GM19351 (cell line): ENCODE measurements at regions not wholly inside any gene's neighbourhood (a gene's known extent, or its start where the extent isn't known, plus 50 kb on each side); places are given as distances from the start of the nearest gene placed in this dataset.
A peak's percentile ranks its signal among the peaks of the same experiment; 100 is the strongest.

Source experiments
- ATAC-seq: cut with Tn5 transposase; IDR thresholded peaks from one replicate; pipeline ENCODE4 v1.9.1; 2021; ENCODE audit warnings: mild to moderate bottlenecking, moderate library complexity; ENCODE audit not compliant: unreplicated experiment

GRCh38 chr12:24759155-24759554 lies 189.7 kb downstream of the BCAT1 start:
- ATAC-seq: no peak

GRCh38 chr12:24756479-24757024 lies 192.3 kb downstream of the BCAT1 start:
- no peak for ATAC-seq

DNA sequence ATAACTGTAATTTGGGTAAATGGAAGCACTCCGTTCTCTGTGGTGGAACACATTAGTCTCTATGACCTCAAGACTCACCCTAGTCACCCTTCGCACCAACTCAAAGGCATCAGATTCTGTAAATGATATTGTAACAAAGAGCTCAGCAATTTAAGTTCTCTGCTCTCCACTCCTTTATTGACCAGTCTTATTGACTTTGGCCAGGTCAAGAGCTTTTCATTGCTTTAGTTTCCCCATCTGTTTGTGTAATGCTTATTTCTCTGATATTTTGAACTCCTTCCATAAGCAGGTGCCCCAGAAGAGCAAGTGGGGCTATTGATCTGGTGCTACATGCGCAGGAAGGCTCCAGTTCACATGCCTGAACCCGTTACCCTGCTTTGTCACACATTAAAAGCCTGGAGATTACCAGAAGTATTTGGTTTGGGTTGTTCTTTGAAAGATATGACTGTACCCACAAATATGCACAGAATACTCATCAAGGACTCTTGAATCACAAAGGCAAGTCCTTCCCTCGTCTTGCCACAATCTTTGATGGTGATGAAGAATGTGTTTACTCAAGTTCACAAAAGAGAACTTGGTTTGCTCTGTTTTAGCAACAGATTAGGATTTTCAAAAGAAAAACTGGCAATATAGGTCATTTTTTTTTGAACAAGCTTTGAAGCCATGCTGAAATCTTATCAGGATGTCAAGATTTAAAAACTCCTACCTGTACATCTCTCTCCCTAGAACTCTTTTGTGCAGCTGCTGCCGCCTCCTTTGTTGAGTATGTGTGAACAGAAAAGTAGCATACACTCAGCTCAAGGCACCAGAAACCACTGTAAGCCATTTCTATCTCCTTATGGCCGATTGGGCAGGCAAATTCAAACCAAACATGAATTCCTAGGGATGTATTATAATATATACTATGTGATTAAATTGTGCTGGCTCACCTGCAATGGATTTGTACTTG lies 193.9 kb downstream of the BCAT1 start:
- no peak for ATAC-seq

DNA sequence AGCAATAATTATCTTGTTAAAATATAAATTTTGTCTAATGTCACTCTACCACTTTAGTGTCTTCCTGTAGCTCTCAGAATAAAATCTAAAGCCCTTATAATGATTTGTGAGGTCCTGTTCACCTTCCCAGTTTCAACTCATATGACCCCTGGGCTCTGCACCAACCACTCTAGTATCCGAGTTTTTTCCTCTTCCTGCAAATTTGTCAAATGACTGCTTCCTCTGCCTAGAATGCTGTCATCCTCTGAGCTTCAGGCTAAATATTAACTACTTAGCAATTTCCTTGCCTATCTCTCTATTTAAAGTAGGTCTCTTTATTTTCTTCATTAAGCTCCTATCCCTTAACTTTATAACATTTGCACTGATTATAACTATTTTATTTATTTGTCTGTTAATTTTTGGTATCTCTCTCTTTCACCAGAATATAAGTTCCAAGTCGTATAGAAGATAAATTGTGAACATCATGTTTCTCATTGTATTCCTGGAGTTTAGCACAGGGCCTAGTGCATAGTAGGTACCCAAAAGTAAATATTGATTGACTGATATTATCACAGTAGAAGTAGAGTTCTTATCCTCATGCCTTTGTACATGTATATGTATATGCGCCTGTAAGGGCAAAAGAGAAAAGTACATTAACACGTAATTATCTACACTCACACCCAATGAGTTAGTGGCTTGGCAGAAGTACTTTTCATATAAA lies 196.0 kb downstream of the BCAT1 start:
- no peak for ATAC-seq

DNA sequence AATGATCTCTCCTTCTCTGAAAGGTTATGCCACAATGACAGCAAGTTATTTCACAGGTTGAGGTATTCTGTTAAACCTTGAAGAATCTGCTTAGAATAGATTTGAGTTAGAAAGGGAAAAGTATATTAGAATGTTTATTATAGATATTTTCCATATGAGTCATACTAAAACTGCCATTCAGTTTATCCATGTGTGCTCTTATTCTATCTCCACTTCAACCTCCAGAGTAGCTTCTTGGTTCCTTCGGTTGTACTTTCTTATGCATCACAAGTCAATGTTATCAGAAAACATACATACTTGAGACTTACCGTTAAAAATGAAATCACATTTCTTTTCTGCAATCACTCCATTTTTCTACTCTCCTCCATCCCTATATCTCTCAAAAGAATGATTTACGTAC lies 197.7 kb downstream of the BCAT1 start:
- ATAC-seq: no peak

DNA sequence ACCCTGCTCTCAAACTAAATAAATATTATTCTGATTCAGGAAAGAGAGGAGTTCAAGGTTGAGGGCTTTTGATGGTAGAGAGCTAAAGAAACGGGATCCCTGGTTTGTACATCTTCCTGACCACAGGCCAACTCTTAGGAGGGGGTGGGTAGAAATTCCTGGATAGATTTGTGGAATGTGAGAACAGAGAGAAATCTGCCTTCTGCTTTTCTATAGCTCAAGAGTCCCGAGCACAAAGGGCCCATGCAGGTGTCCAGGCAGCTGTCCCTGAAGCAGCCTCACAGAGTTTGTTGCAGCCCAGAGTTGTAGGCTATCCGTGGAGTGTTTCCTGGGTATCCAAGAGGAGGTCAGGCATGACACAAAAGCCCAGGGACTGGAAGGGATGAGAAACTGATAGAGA lies 198.6 kb downstream of the BCAT1 start:
- no peak for ATAC-seq

DNA sequence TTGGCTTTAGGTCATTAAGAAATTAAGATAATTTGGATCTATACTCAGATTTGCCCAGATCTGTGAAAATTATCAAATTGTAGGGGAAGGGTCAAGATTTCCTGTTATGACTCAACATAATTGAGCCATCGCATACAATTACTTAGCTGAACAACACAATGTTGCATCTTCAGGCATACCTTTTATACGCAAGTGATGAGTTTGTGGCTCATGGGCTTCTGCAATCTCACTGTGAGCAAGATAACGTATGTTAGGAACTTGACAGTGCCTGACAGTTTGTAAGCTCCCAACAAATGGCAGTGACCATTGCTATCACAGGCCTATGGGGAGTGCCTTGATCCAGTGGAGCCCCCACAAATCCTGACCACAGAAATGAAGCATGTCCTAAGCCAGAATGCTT lies 199.7 kb downstream of the BCAT1 start:
- ATAC-seq: no peak

GRCh38 chr12:24748326-24748725 lies 200.6 kb downstream of the BCAT1 start:
- ATAC-seq: no peak

DNA sequence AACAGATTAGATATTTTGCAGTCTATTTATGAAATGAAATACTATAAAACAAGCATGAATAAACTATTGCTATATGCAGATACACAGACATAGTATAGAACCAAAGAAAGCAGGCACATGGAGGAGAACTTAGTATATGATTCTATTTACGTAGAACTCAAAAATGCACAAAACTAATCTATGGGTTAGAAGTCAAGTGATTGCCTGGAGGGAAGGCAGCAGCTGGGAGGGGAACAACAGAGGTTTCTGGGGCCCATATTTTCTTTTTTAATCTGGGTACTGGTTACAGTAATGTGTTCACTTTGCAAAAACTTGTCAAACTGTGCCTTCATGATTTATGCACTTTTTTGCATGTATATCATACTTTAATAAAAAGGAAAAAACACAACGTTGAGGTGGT lies 202.0 kb downstream of the BCAT1 start:
- no peak for ATAC-seq

- no peak for ATAC-seq
These were observed 202.8 kb downstream of the BCAT1 start for GRCh38 chr12:24746006-24746671.

- ATAC-seq: no peak
These were observed 204.7 kb downstream of the BCAT1 start for GRCh38 chr12:24743941-24744793.

DNA sequence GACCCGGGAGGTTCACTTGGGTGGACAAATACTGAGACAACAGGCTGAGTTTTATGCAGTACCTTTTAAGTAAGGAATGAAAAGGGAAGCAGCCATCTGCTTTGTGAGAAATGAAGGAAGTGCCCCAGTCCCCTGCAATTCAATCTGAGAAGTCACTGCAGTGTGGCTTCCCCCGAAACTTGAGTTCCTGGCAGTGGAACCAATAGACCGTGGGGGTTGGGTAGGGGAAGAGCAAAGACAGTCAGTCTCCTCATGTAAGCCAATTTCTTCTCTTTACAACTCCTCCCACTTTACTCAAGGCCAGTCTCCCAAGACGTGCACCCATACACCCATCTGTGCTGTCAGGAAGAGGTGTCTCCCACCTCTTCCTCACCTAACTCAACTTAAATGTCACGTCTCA lies 206.5 kb downstream of the BCAT1 start:
- ATAC-seq: peak; percentile 74

GRCh38 chr12:24741216-24741615 lies 207.7 kb downstream of the BCAT1 start:
- ATAC-seq: peak; percentile 53

GRCh38 chr12:24739106-24739779 lies 209.7 kb downstream of the BCAT1 start:
- no peak for ATAC-seq

DNA sequence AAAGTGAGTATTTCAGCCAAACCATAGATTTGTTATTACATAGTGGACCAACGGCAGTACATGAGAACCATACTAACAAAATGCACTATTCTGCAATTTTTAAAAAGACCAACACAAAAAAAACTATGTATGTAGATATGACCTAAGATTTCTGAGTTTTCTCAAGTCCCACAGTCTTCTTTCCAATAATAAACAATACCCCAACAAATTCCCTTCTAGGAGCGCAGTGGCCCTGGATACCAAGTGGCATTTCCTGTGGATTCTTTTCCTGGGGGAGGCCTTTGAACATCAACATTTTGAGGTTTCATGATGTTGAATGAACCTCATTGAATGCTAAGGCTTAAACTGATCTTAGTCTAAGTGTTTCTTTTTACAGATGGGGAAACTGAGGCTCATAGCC lies 210.5 kb downstream of the BCAT1 start:
- no peak for ATAC-seq

DNA sequence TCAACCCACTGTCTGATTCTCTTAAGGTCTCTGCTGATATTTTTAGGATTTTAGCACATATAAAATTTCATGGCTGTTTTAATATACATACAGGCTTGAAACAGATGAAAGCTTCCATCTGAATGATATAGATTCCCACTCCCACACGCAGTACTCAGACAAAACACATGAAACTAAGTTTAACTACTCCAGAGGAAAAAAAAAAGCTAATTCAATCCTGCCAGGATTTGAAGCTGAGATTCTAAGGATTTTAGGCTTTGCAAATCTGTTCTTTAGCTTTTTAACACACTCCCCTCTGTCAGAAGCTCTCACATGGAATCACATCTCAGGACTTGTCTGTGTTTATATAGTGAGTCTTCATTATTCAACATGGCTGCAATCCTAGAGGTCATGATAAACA lies 217.3 kb downstream of the BCAT1 start:
- no peak for ATAC-seq

GRCh38 chr12:24730489-24730896 lies 218.4 kb downstream of the BCAT1 start:
- ATAC-seq: peak; percentile 59

GRCh38 chr12:24728826-24729225 lies 220.1 kb downstream of the BCAT1 start:
- ATAC-seq: no peak

DNA sequence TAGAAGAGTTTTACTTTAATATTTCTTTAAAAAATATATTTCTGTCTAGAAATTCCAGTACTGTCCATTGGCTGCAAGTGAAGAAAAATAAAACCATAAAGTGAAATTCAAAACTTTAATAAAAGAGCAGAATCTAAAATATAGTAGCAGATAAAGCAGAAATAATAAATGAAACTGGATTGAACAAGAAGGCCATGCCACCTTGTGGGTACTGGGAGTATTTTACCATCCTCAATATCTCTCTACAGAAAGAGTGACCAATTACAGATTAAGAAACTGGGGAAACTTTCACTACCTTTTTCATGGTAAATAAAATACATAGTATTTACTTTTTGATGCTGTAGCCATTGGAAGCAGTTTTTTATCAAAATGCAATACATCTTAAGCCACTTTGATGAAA lies 220.5 kb downstream of the BCAT1 start:
- ATAC-seq: peak; percentile 37

GRCh38 chr12:24725616-24726015 lies 223.3 kb downstream of the BCAT1 start:
- no peak for ATAC-seq
